RWPE1 (cell line): ENCODE measurements at regions not wholly inside any gene's neighbourhood (a gene's known extent, or its start where the extent isn't known, plus 50 kb on each side); places are given as distances from the start of the nearest gene placed in this dataset.

Source experiments
- CTCF ChIA-PET: fragments of 350-600 bp; sonication (Branson Sonifier 250); formaldehyde crosslinking; extraction: SDS; loops from one replicate; lab custom pipeline; 2021; lab: Yijun Ruan, JAX
- POLR2A ChIA-PET: fragments of 400-600 bp; formaldehyde crosslinking; extraction: SDS; loops from one replicate; lab custom pipeline; 2020; ENCODE audit warnings: antibody characterized with exemption; ENCODE audit not compliant: low non-redundant PET; lab: Yijun Ruan, JAX
- DNase-seq: peaks from one replicate; pipeline ENCODE4 v3.0.0; 2012; ENCODE audit warnings: low spot score
- H3K27ac ChIP-seq: fragments of 450-650 bp; 2 replicates; pipeline ENCODE4 v1.5.1; 2017
- TF ChIP-seq, protein P1 (sequence below): fragments of 450-650 bp; conservative IDR thresholded peaks from 2 replicates; pipeline ENCODE4 v1.5.1; 2017; ENCODE audit warnings: low read depth, mild to moderate bottlenecking

DNA sequence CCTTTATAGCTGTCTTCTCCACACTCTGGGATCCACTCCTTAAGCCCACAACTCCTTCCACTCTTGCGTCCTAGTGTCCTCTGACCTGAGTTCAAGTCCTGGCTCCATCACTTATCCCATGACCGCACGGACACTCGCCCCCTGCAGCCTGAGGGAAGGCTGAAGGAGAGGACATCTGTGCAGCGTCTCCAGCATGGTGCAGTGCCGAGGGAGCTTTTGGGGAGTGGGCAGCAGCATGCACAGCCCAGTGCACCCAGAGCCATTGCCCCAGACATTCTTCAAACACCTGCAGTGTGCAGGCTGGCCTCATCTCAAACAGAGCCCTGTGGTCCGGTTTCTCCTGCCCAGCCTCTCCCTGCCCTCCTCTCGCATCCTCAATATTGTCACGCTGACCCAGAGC is 317.1 kb upstream of the ZMIZ1 start:
- TF ChIP-seq, protein P1, sequence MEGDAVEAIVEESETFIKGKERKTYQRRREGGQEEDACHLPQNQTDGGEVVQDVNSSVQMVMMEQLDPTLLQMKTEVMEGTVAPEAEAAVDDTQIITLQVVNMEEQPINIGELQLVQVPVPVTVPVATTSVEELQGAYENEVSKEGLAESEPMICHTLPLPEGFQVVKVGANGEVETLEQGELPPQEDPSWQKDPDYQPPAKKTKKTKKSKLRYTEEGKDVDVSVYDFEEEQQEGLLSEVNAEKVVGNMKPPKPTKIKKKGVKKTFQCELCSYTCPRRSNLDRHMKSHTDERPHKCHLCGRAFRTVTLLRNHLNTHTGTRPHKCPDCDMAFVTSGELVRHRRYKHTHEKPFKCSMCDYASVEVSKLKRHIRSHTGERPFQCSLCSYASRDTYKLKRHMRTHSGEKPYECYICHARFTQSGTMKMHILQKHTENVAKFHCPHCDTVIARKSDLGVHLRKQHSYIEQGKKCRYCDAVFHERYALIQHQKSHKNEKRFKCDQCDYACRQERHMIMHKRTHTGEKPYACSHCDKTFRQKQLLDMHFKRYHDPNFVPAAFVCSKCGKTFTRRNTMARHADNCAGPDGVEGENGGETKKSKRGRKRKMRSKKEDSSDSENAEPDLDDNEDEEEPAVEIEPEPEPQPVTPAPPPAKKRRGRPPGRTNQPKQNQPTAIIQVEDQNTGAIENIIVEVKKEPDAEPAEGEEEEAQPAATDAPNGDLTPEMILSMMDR = no peak
- no peak overlapping the region for H3K27ac ChIP-seq
- no peak for DNase-seq
- CTCF ChIA-PET = no interaction called here
- POLR2A ChIA-PET = no interaction called here

DNA sequence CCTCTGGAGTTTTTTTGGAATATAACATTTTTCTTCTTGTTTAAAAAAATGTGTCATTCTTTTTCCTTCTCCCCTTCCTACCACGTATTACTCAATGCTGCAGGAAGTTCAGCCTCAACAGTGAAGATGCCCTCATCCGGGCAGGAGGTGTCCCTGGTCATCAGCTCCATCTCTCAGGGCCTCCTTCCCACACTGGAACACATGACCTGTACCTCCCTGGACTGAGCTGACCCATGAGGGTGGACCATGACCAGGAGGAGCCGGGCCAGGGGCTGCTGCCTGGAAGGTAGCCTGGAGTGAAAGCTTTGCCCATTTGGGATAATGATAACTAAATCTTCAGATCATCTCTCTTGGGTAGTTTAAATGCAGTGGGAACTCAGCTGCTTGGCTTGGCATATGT is 316.5 kb upstream of the ZMIZ1 start:
- ChIA-PET POLR2A (no interaction called here), CTCF (interaction anchor here (0.7 kb wide), 1 partner anchor 322 kb away, joined by 6 read pairs; no protein-coding TSS in a partner anchor)
- TF ChIP-seq, protein P1 = no peak

DNA sequence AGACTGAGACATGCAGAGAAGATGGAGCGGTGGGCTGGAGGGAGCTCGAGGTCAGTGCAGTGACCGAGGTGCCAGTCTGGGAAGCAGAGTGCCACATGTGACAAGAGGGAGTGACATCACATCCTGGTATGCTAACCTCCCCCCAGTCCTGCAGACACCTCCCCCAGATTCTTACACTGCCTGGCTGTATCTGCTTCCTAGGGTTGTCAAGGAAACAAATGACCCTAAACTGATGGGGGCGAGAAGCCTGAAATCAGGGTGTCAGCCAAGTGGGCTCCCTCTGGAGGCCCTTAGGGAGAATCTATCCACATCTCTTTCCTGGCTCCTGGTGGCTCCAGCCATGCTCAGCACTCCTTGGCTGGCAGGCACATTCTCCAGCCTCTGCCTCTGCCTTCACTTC is 316.1 kb upstream of the ZMIZ1 start:
- CTCF ChIA-PET = interaction anchor here (0.7 kb wide), 1 partner anchor 322 kb away, joined by 6 read pairs; no protein-coding TSS in a partner anchor
- POLR2A ChIA-PET = no interaction called here
- TF ChIP-seq, protein P1 = no peak

More for the DNA sequence above, 316.5 kb upstream of the ZMIZ1 start:
- DNase-seq = no peak
- H3K27ac ChIP-seq = no peak overlapping the region

DNA sequence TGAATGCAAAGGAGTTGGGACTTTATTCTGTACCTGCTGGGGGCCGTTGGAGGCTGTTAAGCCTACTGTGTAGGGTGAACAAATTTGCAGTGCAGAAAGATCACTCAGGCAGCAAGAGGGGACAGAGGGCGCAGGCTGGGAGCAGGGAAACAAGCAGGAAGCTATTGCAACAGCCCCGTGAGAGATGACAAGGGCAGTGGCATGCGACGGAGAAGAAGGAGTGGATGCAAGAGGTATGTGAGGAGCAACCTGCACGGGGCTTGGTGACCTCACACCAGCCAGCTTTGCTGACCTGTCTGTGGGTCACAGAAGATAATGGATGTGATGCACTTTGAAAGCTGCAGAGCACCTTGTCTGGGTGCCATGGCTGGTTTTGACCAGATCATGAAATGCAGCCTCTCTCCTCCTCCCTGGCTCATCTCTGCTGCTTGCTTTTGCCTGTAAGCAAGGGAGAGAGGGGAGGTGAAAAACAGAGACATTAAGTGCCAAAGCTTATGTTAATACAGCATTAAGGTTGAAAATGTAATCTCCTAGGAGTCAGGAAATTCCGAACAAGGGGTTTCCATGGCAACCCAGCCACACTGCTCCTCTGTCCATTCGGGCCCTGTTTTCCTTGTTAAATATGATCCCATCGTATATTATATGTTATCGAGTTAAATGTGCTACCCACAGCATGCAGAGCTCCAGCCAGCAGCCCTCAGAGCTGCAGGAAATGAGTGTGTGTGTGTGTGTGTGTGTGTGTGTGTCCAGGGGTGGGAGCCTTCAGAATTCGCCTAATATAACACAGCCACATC is 314.3 kb upstream of the ZMIZ1 start:
- TF ChIP-seq, protein P1 = no peak
- ChIA-PET POLR2A (interaction anchor here (0.5 to 0.7 kb wide), 2 partner anchors 21 to 105 kb away, joined by 4 read pairs; no protein-coding TSS in a partner anchor), CTCF (interaction anchor here (0.6 kb wide), 1 partner anchor 176 kb away, joined by 3 read pairs; no protein-coding TSS in a partner anchor)
- no peak overlapping the region for H3K27ac ChIP-seq
- no peak for DNase-seq

More for the DNA sequence above, 316.1 kb upstream of the ZMIZ1 start:
- H3K27ac ChIP-seq = no peak overlapping the region
- no peak for DNase-seq

DNA sequence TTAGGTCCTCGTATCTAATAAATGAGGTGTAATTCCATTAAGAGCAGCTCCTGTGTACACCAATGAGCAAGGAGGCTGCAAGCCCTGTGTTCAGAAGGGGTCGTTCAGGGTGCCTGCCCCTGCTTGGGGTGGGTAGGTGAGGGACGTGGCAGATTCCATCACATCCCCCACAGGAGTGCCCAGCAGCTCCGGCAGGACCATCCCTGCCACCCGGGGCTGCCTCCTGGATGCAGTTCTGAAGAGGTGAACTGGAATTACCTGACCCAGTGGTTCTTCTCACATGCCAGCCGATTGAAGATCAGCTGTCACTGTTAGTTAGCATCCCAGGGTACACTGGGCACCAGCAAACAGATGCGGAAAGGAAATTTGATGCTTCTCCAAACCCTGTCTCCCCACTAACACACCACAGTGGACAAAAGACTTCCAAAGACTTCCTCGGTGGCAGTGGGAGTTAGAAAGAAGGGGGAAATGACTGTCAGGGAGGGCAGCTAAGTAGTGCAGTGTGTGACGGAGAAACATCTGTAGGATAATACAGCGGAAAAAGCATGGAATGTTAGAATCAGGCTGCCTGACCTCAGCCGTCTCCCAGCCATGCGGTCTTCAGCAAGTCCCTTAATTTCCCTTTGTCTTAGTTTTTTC is 313.6 kb upstream of the ZMIZ1 start:
- POLR2A ChIA-PET = no interaction called here
- no peak overlapping the region for H3K27ac ChIP-seq
- TF ChIP-seq, protein P1 = no peak
- CTCF ChIA-PET = interaction anchor here (0.6 to 1.7 kb wide), 2 partner anchors 175 to 440 kb away, joined by 3 to 5 read pairs; no protein-coding TSS in a partner anchor
- no peak for DNase-seq

DNA sequence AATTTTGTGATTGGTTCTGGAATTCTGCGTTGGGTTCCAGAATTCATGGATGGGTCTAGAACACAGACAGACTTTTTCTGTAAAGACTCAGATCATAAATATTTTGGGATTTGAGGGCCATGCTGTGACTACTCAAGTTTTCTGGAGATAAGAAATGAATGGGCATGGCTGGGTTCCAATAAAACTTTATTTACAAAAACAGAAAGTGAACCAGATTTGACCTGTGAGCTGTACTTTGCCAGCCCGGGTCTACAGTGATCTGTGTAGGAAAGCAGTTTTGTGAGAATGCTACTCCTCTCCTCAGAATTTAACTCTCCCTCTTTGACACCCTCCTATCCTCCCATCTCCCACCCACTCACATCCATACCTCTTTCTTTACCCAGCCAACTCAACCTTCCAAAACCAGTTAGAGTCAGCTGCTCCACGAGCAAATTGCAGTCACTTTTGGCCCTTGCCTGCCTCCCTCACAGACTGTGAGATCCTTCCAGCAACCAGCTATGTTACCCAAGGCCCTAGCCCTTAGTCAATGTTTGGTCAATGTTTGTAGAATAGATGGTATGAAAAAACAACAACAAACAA is 312.8 kb upstream of the ZMIZ1 start:
- TF ChIP-seq, protein P1 = no peak
- no peak for DNase-seq
- H3K27ac ChIP-seq = peak overlapping the region; percentile 89
- POLR2A ChIA-PET = no interaction called here
- CTCF ChIA-PET = interaction anchor here (0.6 to 1.7 kb wide), 2 partner anchors 304 to 439 kb away, joined by 4 to 5 read pairs; no protein-coding TSS in a partner anchor
